ENCODE measurements at regions not wholly inside any gene's neighbourhood (a gene's known extent, or its start where the extent isn't known, plus 50 kb on each side); places are given as distances from the start of the nearest gene placed in this dataset.

DNA sequence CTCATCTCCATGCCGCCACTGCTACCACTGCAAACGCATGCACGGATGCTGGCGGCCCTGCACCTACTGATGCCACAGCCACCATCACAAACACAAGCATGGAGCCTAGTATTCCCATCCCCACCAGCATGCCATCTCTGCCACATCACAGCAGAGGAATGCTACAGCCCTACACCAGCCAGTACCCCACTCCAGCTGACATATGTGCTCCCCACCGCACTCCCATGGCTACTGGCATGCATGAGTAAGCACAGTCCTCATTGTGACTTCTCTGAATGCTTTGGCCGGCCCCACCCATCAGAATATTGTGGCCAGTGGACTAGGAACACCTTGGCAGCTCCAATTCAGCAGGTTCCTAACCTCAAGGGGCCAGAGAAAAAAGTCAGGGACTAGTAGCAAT lies 705.5 kb downstream of the POM121L12 start:
- TF ChIP-seq POLR2A (IDR thresholded peaks at IDR 0.05; ENCODE audit: low read length), result no peak
- no peak for TF ChIP-seq GATA1 (IDR thresholded peaks at IDR 0.05; ENCODE audit: low read depth, low read length)
